H1 (cell line): ENCODE measurements at regions not wholly inside any gene's neighbourhood (a gene's known extent, or its start where the extent isn't known, plus 50 kb on each side); places are given as distances from the start of the nearest gene placed in this dataset.

ENCODE experiments used
- CTCF ChIA-PET: fragments of 300-600 bp; sonication (Branson Sonifier 250); formaldehyde crosslinking; loops from one replicate; lab custom pipeline; 2021; ENCODE audit not compliant: partially characterized antibody; lab: Charles Lee
- POLR2A ChIA-PET: fragments of 300-600 bp; sonication (Branson Sonifier 250); formaldehyde crosslinking; loops from one replicate; lab custom pipeline; 2021; ENCODE audit warnings: inconsistent platforms; ENCODE audit not compliant: partially characterized antibody; lab: Charles Lee
- DNase-seq, 2 experiments: peaks; one replicate each; pipeline versions ENCODE4 v3.0.0 to v3.0.0-alpha.2; 2010 to 2022; ENCODE audit warnings: low spot score in 2 of 2, low read depth in 1 of 2, mixed read lengths in 1 of 2
- FAIRE-seq: peaks from 2 replicates; lab custom pipeline; 2011; peaks lifted over from hg19 to GRCh38; lab: Jason Lieb, UNC
- H2AFZ ChIP-seq: 2 replicates; pipeline ENCODE4 v1.8.1; 2012; ENCODE audit warnings: low read length, inconsistent platforms
- H2AK5ac ChIP-seq: 2 replicates; pipeline ENCODE4 v1.6.1; 2013; ENCODE audit warnings: low read depth, low read length
- H2BK120ac ChIP-seq: replicated peaks from 2 replicates; pipeline ENCODE3; 2013; ENCODE audit warnings: low read depth, low read length, inconsistent platforms
- H2BK12ac ChIP-seq: 2 replicates; pipeline ENCODE4 v1.6.1; 2013; ENCODE audit warnings: low read depth, low read length
- H2BK15ac ChIP-seq: 2 replicates; pipeline ENCODE4 v1.6.1; 2013; ENCODE audit warnings: low read length
- H2BK20ac ChIP-seq: 2 replicates; pipeline ENCODE4 v1.6.1; 2013; ENCODE audit warnings: low read length
- H2BK5ac ChIP-seq: 2 replicates; pipeline ENCODE4 v1.6.1; 2013; ENCODE audit warnings: low read depth, low read length
- H3K14ac ChIP-seq: 2 replicates; pipeline ENCODE4 v1.6.1; 2013; ENCODE audit warnings: inconsistent platforms; ENCODE audit not compliant: insufficient read length
- H3K18ac ChIP-seq: 2 replicates; pipeline ENCODE4 v1.6.1; 2013; ENCODE audit warnings: low read length; ENCODE audit errors: extremely low read depth
- H3K23ac ChIP-seq: 2 replicates; pipeline ENCODE4 v1.6.1; 2013; ENCODE audit warnings: inconsistent platforms; ENCODE audit not compliant: insufficient read length
- H3K23me2 ChIP-seq: 2 replicates; pipeline ENCODE4 v1.6.1; 2013; ENCODE audit warnings: low read depth, low read length
- H3K27ac ChIP-seq: 2 replicates; pipeline ENCODE4 v1.6.1; 2011; ENCODE audit warnings: low read depth, low read length, inconsistent platforms
- H3K27me3 ChIP-seq, 4 experiments: replicated peaks in 1 of 4; 1 replicate in 1 of 4; 2 replicates in 3 of 4; pipeline versions ENCODE4 v1.6.1 to v1.8.1; 2011 to 2013; ENCODE audit warnings: low read length in 3 of 4, mild to moderate bottlenecking in 3 of 4, inconsistent platforms in 2 of 4, mixed read lengths in 2 of 4, moderate library complexity in 1 of 4; ENCODE audit not compliant: control insufficient read depth in 3 of 4, insufficient read depth in 3 of 4; ENCODE audit errors: extremely low read depth in 1 of 4
- H3K36me3 ChIP-seq, 4 experiments: 2 replicates each; pipeline versions ENCODE4 v1.6.1 to v1.8.1; 2011 to 2013; ENCODE audit warnings: mild to moderate bottlenecking in 4 of 4, low read length in 3 of 4, moderate library complexity in 2 of 4, control low read depth in 1 of 4, inconsistent platforms in 1 of 4; ENCODE audit not compliant: insufficient read depth in 4 of 4, control insufficient read depth in 2 of 4
- H3K4ac ChIP-seq: replicated peaks from 2 replicates; pipeline ENCODE3; 2013; ENCODE audit warnings: low read length, low read depth, mixed read lengths, inconsistent platforms; ENCODE audit not compliant: insufficient read length
- H3K4me1 ChIP-seq, 4 experiments: replicated peaks in 1 of 4; 1 replicate in 1 of 4; 2 replicates in 3 of 4; pipeline versions ENCODE4 v1.6.1 to v1.8.1; 2011 to 2013; ENCODE audit warnings: low read length in 3 of 4, inconsistent platforms in 2 of 4, mixed read lengths in 1 of 4; ENCODE audit not compliant: insufficient read depth in 4 of 4, control insufficient read depth in 3 of 4
- H3K4me2 ChIP-seq, 2 experiments: 2 replicates each; pipeline versions ENCODE4 v1.6.1 to v1.8.1; 2011 to 2013; ENCODE audit warnings: low read depth in 2 of 2, low read length in 2 of 2, control low read depth in 1 of 2, inconsistent platforms in 1 of 2, mild to moderate bottlenecking in 1 of 2; ENCODE audit not compliant: insufficient read depth in 1 of 2
- H3K4me3 ChIP-seq, 4 experiments: fragments of 200-600, 300-600 bp in 1 of 4; sonication (generic), shearing (Covaris generic), sonication (Bioruptor Twin) in 1 of 4; 2 replicates each; pipeline versions ENCODE4 v1.5.1 to v1.8.1; 2011 to 2016; ENCODE audit warnings: low read length in 4 of 4, low read depth in 3 of 4, control low read depth in 2 of 4, inconsistent platforms in 2 of 4, mild to moderate bottlenecking in 2 of 4, mixed read lengths in 1 of 4, moderate library complexity in 1 of 4; ENCODE audit not compliant: insufficient read depth in 2 of 4; ENCODE audit errors: extremely low read depth in 1 of 4
- H3K56ac ChIP-seq: replicated peaks from 2 replicates; pipeline ENCODE3; 2013; ENCODE audit warnings: low read depth, mild to moderate bottlenecking, mixed read lengths, low read length, inconsistent platforms; ENCODE audit not compliant: insufficient read length
- H3K79me1 ChIP-seq: 2 replicates; pipeline ENCODE4 v1.6.1; 2013; ENCODE audit warnings: low read depth, low read length, control low read depth
- H3K79me2 ChIP-seq, 2 experiments: 2 replicates each; pipeline versions ENCODE4 v1.6.1 to v1.8.1; 2012 to 2013; ENCODE audit warnings: low read length in 2 of 2, mild to moderate bottlenecking in 2 of 2, inconsistent platforms in 1 of 2; ENCODE audit not compliant: insufficient read depth in 2 of 2, control insufficient read depth in 1 of 2
- H3K9ac ChIP-seq, 4 experiments: replicated peaks in 1 of 4; 1 replicate in 1 of 4; 2 replicates in 3 of 4; pipeline versions ENCODE4 v1.6.1 to v1.8.1; 2011 to 2013; ENCODE audit warnings: low read depth in 3 of 4, low read length in 3 of 4, control low read depth in 2 of 4, mild to moderate bottlenecking in 2 of 4, moderate library complexity in 2 of 4, inconsistent platforms in 1 of 4; ENCODE audit errors: extremely low read depth in 1 of 4
- H3K9me3 ChIP-seq, 2 experiments: 2 replicates each; pipeline versions ENCODE4 v1.6.1 to v1.8.1; 2012 to 2013; ENCODE audit warnings: mild to moderate bottlenecking in 2 of 2, moderate library complexity in 2 of 2, control low read depth in 1 of 2, inconsistent platforms in 1 of 2, low read depth in 1 of 2, low read length in 1 of 2, mixed read lengths in 1 of 2; ENCODE audit not compliant: insufficient read depth in 2 of 2
- H4K20me1 ChIP-seq, 2 experiments: replicated peaks in 1 of 2; 2 replicates each; pipeline versions ENCODE3 to v1.8.1; 2011 to 2013; ENCODE audit warnings: inconsistent platforms in 2 of 2, low read length in 2 of 2, mild to moderate bottlenecking in 1 of 2; ENCODE audit not compliant: insufficient read depth in 2 of 2, control insufficient read depth in 1 of 2
- H4K5ac ChIP-seq: 2 replicates; pipeline ENCODE4 v1.6.1; 2013; ENCODE audit warnings: low read length, low read depth, mixed read lengths, inconsistent platforms; ENCODE audit not compliant: insufficient read length
- H4K8ac ChIP-seq: 2 replicates; pipeline ENCODE4 v1.8.0; 2013; ENCODE audit warnings: mild to moderate bottlenecking, moderate library complexity, low read length, inconsistent platforms; ENCODE audit not compliant: insufficient read depth; ENCODE audit errors: extremely low read depth
- H4K91ac ChIP-seq: replicated peaks from 2 replicates; pipeline ENCODE3; 2013; ENCODE audit warnings: low read length, mixed read lengths, inconsistent platforms; ENCODE audit not compliant: insufficient read length
- CBX8 ChIP-seq: fragments of 300-800, 300-1000 bp; sonication (generic); IDR thresholded peaks from 2 replicates; pipeline ENCODE4 v1.7.1; 2016; ENCODE audit warnings: low read depth, low read length, borderline replicate concordance
- EZH2 ChIP-seq: fragments of 200-600 bp; sonication (generic); IDR thresholded peaks from 2 replicates; pipeline ENCODE4 v1.7.1; 2012; ENCODE audit warnings: low read depth, mild to moderate bottlenecking, moderate library complexity, low read length, inconsistent platforms; ENCODE audit not compliant: severe bottlenecking
- HDAC2 ChIP-seq, 2 experiments: fragments of 300-600 bp in 1 of 2; sonication (generic) in 1 of 2; IDR thresholded peaks; 2 replicates each; pipeline ENCODE4 v1.6.1; 2011 to 2012; ENCODE audit warnings: low read depth in 2 of 2, low read length in 2 of 2, mild to moderate bottlenecking in 2 of 2, moderate library complexity in 2 of 2, borderline replicate concordance in 1 of 2, inconsistent platforms in 1 of 2
- JUND ChIP-seq: IDR thresholded peaks from 2 replicates; pipeline ENCODE4 v1.6.1; 2011; ENCODE audit warnings: mild to moderate bottlenecking, improper control_type of control experiment, low read length
- KDM1A ChIP-seq: fragments of 200-600, 300-600 bp; sonication (generic); IDR thresholded peaks from 2 replicates; pipeline ENCODE4 v1.7.1; 2016; ENCODE audit warnings: mild to moderate bottlenecking, low read length, borderline replicate concordance
- MAX ChIP-seq: IDR thresholded peaks from 2 replicates; pipeline ENCODE4 v1.6.1; 2012; ENCODE audit warnings: inconsistent platforms
- NRF1 ChIP-seq: IDR thresholded peaks from 2 replicates; pipeline ENCODE4 v1.6.1; 2011; ENCODE audit warnings: mild to moderate bottlenecking, low read depth, low read length, improper control_type of control experiment
- RNF2 ChIP-seq: fragments of 200-900, 300-1000 bp; sonication (generic); IDR thresholded peaks from 2 replicates; pipeline ENCODE4 v1.7.1; 2016; ENCODE audit warnings: borderline replicate concordance, low read depth, mild to moderate bottlenecking, antibody characterized with exemption, low read length; ENCODE audit not compliant: poor library complexity, severe bottlenecking; ENCODE audit errors: missing control alignments
- SP1 ChIP-seq: IDR thresholded peaks from 2 replicates; pipeline ENCODE4 v1.6.1; 2011; ENCODE audit warnings: low read depth, low read length
- SP4 ChIP-seq: IDR thresholded peaks from 2 replicates; pipeline ENCODE4 v1.6.1; 2012; ENCODE audit warnings: low read length, inconsistent platforms
- TEAD4 ChIP-seq: IDR thresholded peaks from 2 replicates; pipeline ENCODE4 v1.6.1; 2012; ENCODE audit warnings: low read depth, low read length, inconsistent platforms, mixed read lengths
- WGBS, 2 experiments: shearing (Covaris generic) in 1 of 2; methylation state at CpG; one replicate each; pipeline versions ENCODE4 v1.1.6 to v1.1.7; 2013 to 2015; ENCODE audit warnings: low lambda C conversion rate in 2 of 2, mixed read lengths in 2 of 2, inconsistent platforms in 1 of 2, low coverage in 1 of 2, missing lambda C conversion rate in 1 of 2; ENCODE audit not compliant: insufficient replicate concordance in 2 of 2, insufficient coverage in 1 of 2, insufficient read length in 1 of 2; ENCODE audit errors: extremely low coverage in 1 of 2, missing lambda C conversion rate in 1 of 2; 5-methylcytosine and 5-hydroxymethylcytosine counted together

GRCh38 chr12:5264006-5264405 is 167.9 kb upstream of the NTF3 start:
- Histone ChIP-seq H3K36me3 (no peaks in the 10 kb centered on the region), H2BK120ac (no peak overlapping the region), H3K56ac (no peak overlapping the region), H4K91ac (no peak overlapping the region), H2AK5ac (no peak overlapping the region), H3K23me2 (no peaks in the 10 kb centered on the region), H3K4ac (no peak overlapping the region), H2BK5ac (no peak overlapping the region), H3K4me3 (no peak overlapping the region), H2BK15ac (no peak overlapping the region), H2BK12ac (no peak overlapping the region), H3K23ac (no peak overlapping the region), H3K79me2 (no peaks in the 10 kb centered on the region), H3K79me1 (no peaks in the 10 kb centered on the region), H2AFZ (no peak overlapping the region), H4K5ac (no peak overlapping the region), H4K8ac (no peak overlapping the region), H2BK20ac (no peak overlapping the region), H3K27ac (no peak overlapping the region), H3K4me2 (no peak overlapping the region), H3K14ac (no peak overlapping the region), H3K18ac (no peak overlapping the region), H4K20me1 (no peaks in the 10 kb centered on the region), H3K4me1 (peaks cover 2 to 11% (median 6%) of the 10 kb centered on the region in 4 experiments), H3K27me3 (no peaks in the 10 kb centered on the region), H3K9ac (no peak overlapping the region), H3K9me3 (no peaks in the 10 kb centered on the region)
- 84% methylated on average over 2 of the region's 2 CpGs; no CpG with 5 or more reads in 1 of the 2 experiments for WGBS, 2 experiments
- FAIRE-seq: no peak
- ChIA-PET POLR2A (no interaction called here), CTCF (interaction anchor here (1.6 kb wide), 1 partner anchor 93 kb away, joined by 5 read pairs; no protein-coding TSS in a partner anchor)
- no peak for DNase-seq
- no peak for TF ChIP-seq MAX
- no peak for TF ChIP-seq NRF1
- TF ChIP-seq RNF2: no peak
- TF ChIP-seq HDAC2 (IDR thresholded peaks at IDR 0.05; ENCODE audit: borderline replicate concordance in 1 of 2, low read depth in 2 of 2, low read length in 2 of 2): no peak
- TF ChIP-seq EZH2: no peak
- no peak for TF ChIP-seq JUND
- TF ChIP-seq CBX8: no peak
- no peak for TF ChIP-seq SP1
- TF ChIP-seq SP4: no peak
- no peak for TF ChIP-seq KDM1A
- no peak for TF ChIP-seq TEAD4
